K562 (cell line): ENCODE measurements at regions not wholly inside any gene's neighbourhood (a gene's known extent, or its start where the extent isn't known, plus 50 kb on each side); places are given as distances from the start of the nearest gene placed in this dataset.

Experiments used
- ATAC-seq: fragments of 200-7000 bp; cut with Tn5 transposase; 3 replicates; pipeline ENCODE4 v1.9.1; 2020; ENCODE audit warnings: moderate library complexity
- BruUV-seq: library from RNA; stranded (reverse); fragments of 400-500 nt; replicated peaks from 2 replicates; lab custom pipeline; 2021; lab: Mats Ljungman, UMichigan
- CTCF ChIA-PET: fragments of 300-600 bp; formaldehyde crosslinking; extraction: SDS; loops from one replicate; lab custom pipeline; 2021; ENCODE audit warnings: low intra/inter-chr PET ratio; lab: Yijun Ruan, JAX
- POLR2A ChIA-PET: fragments of 300-600, 350-650 bp; sonication (Branson Sonifier 250); formaldehyde crosslinking; extraction: SDS; loops from one replicate; lab custom pipeline; 2021; ENCODE audit warnings: antibody characterized with exemption, inconsistent platforms; lab: Yijun Ruan, JAX
- DNase-seq, 4 experiments: peaks; one replicate each; pipeline versions ENCODE4 v3.0.0 to v3.0.0-alpha.2; 2011 to 2018; ENCODE audit warnings: low spot score in 3 of 4, mixed read lengths in 3 of 4; ENCODE audit errors: extremely low read depth in 1 of 4
- FAIRE-seq: peaks from 2 replicates; lab custom pipeline; 2011; peaks lifted over from hg19 to GRCh38; lab: Jason Lieb, UNC
- H2AFZ ChIP-seq: 2 replicates; pipeline ENCODE4 v1.6.0; 2011; ENCODE audit warnings: low read depth, low read length, control low read depth, inconsistent platforms
- H3K27ac ChIP-seq: fragments of 200-600 bp; 3 replicates; pipeline ENCODE4 v1.8.0; 2011; ENCODE audit warnings: low read depth, mild to moderate bottlenecking, control low read depth, inconsistent platforms, low read length, moderate library complexity, mixed read lengths; ENCODE audit errors: extremely low read depth
- H3K27me3 ChIP-seq, 2 experiments: fragments of 300-600 bp in 1 of 2; 2 replicates in 1 of 2; 3 replicates in 1 of 2; pipeline versions ENCODE4 v1.6.0 to v1.8.0; 2011; ENCODE audit warnings: inconsistent platforms in 2 of 2, low read length in 2 of 2, mild to moderate bottlenecking in 1 of 2, mixed read lengths in 1 of 2, moderate library complexity in 1 of 2; ENCODE audit not compliant: control insufficient read depth in 2 of 2, insufficient read depth in 2 of 2
- H3K36me3 ChIP-seq: fragments of 300-600 bp; 3 replicates; pipeline ENCODE4 v1.8.0; 2011; ENCODE audit warnings: mild to moderate bottlenecking, low read length, inconsistent platforms; ENCODE audit not compliant: control insufficient read depth, insufficient read depth
- H3K4me1 ChIP-seq, 2 experiments: fragments of 200-600 bp in 1 of 2; replicated peaks in 1 of 2; 2 replicates in 1 of 2; 3 replicates in 1 of 2; pipeline versions ENCODE4 v1.5.1 to v1.8.0; 2011; ENCODE audit warnings: inconsistent platforms in 2 of 2, low read length in 2 of 2, mild to moderate bottlenecking in 1 of 2, mixed read lengths in 1 of 2, moderate library complexity in 1 of 2; ENCODE audit not compliant: control insufficient read depth in 2 of 2, insufficient read depth in 2 of 2
- H3K4me2 ChIP-seq: 2 replicates; pipeline ENCODE4 v1.6.1; 2011; ENCODE audit warnings: low read length, control low read depth, inconsistent platforms, mixed read lengths; ENCODE audit not compliant: insufficient read depth
- H3K4me3 ChIP-seq: fragments of 200-600 bp; sonication (generic), shearing (Covaris generic); 2 replicates; pipeline ENCODE4 v1.5.1; 2016; ENCODE audit warnings: control low read depth, inconsistent platforms
- H3K79me2 ChIP-seq: fragments of 200-600 bp; 3 replicates; pipeline ENCODE4 v1.8.0; 2011; ENCODE audit warnings: low read length, inconsistent platforms; ENCODE audit not compliant: control insufficient read depth, insufficient read depth
- H3K9ac ChIP-seq, 2 experiments: 2 replicates each; pipeline versions ENCODE4 v1.6.0 to v1.6.1; 2011; ENCODE audit warnings: low read depth in 2 of 2, low read length in 2 of 2, control low read depth in 1 of 2, inconsistent platforms in 1 of 2, mild to moderate bottlenecking in 1 of 2, mixed read lengths in 1 of 2; ENCODE audit not compliant: insufficient read depth in 1 of 2
- H3K9me1 ChIP-seq: one replicate; pipeline ENCODE4 v1.6.0; 2011; ENCODE audit warnings: inconsistent platforms, mild to moderate bottlenecking, low read length, moderate library complexity; ENCODE audit not compliant: control insufficient read depth, insufficient read depth
- H3K9me3 ChIP-seq: replicated peaks from 2 replicates; pipeline ENCODE4 v1.5.1; 2011; ENCODE audit warnings: low read depth, low read length, inconsistent platforms; ENCODE audit not compliant: control insufficient read depth, insufficient read depth
- H4K20me1 ChIP-seq: replicated peaks from 2 replicates; pipeline ENCODE4 v1.6.1; 2011; ENCODE audit warnings: low read length, inconsistent platforms, mixed read lengths; ENCODE audit not compliant: control insufficient read depth, insufficient read depth
- ASH1L ChIP-seq: fragments of 450-650 bp; IDR thresholded peaks from 2 replicates; pipeline ENCODE4 v1.6.1; 2018; ENCODE audit warnings: borderline replicate concordance, mild to moderate bottlenecking, low read depth; ENCODE audit not compliant: partially characterized antibody
- CLOCK ChIP-seq: fragments of 250-450 bp; sonication (Bioruptor Pico); IDR thresholded peaks from 2 replicates; pipeline ENCODE4 v1.4.0; 2020; ENCODE audit warnings: mild to moderate bottlenecking, moderate library complexity, borderline replicate concordance
- GABPA ChIP-seq: fragments of 200-800 bp; sonication (Bioruptor generic); conservative IDR thresholded peaks from 2 replicates; pipeline ENCODE4 v1.6.1; 2016; ENCODE audit warnings: low read depth, missing genetic modification characterization, missing compliant biosample characterization
- MTA1 ChIP-seq: fragments of 450-650 bp; IDR thresholded peaks from 2 replicates; pipeline ENCODE4 v1.6.1; 2017; ENCODE audit warnings: borderline replicate concordance
- PURB ChIP-seq: sonication (generic); formaldehyde crosslinking; IDR thresholded peaks from 2 replicates; pipeline ENCODE4 v1.9.0; 2021; ENCODE audit warnings: low read depth, mild to moderate bottlenecking, missing genetic modification reagents
- REST ChIP-seq, 2 experiments: fragments of 450-650 bp; formaldehyde crosslinking in 1 of 2; IDR thresholded peaks; 2 replicates each; pipeline versions ENCODE4 v1.4.0 to v1.6.1; 2014 to 2020; ENCODE audit warnings: mild to moderate bottlenecking in 2 of 2, borderline replicate concordance in 1 of 2, low read depth in 1 of 2
- SOX6 ChIP-seq: fragments of 450-650 bp; IDR thresholded peaks from 2 replicates; pipeline ENCODE4 v1.6.1; 2014; ENCODE audit warnings: mild to moderate bottlenecking
- ZBTB26 ChIP-seq: fragments of 450-650 bp; formaldehyde crosslinking; IDR thresholded peaks from 2 replicates; pipeline ENCODE4 v1.4.0; 2022; ENCODE audit warnings: missing genetic modification characterization
- ZNF212 ChIP-seq: fragments of 450-650 bp; formaldehyde crosslinking; IDR thresholded peaks from 2 replicates; pipeline ENCODE4 v1.4.0; 2020; ENCODE audit warnings: mild to moderate bottlenecking
- WGBS: fragments of 100-300 bp; shearing (Covaris generic); methylation state at CpG from one replicate; pipeline ENCODE4 v1.1.6; 2016; ENCODE audit warnings: low coverage, mixed read lengths; ENCODE audit not compliant: insufficient coverage; ENCODE audit errors: missing lambda C conversion rate; 5-methylcytosine and 5-hydroxymethylcytosine counted together
- in situ Hi-C: fragments of 300-500 bp; cut with MboI; formaldehyde crosslinking; loops from 4 replicates; pipeline ENCODE4 v1.15.0; 2018; ENCODE audit warnings: inconsistent platforms, mixed read lengths
- intact Hi-C: fragments of 100-400 bp; cut with micrococcal nuclease; formaldehyde crosslinking; loops from 2 replicates; pipeline ENCODE4 v1.14.2; 2022

- Histone ChIP-seq H4K20me1 (no peaks in the 10 kb centered on the region), H3K27me3 (no peaks in the 10 kb centered on the region), H3K4me3 (no peak overlapping the region), H3K9me1 (no peaks in the 10 kb centered on the region), H3K9me3 (no peaks in the 10 kb centered on the region), H3K36me3 (no peaks in the 10 kb centered on the region), H3K4me1 (no peaks in the 10 kb centered on the region), H2AFZ (no peak overlapping the region), H3K9ac (no peak overlapping the region), H3K79me2 (no peaks in the 10 kb centered on the region), H3K4me2 (no peak overlapping the region), H3K27ac (no peak overlapping the region)
- DNase-seq (no peak), ATAC-seq (no peak), FAIRE-seq (no peak)
- CTCF ChIA-PET, result no interaction called here
- intact Hi-C loops, result no loop called here
- no TSS peak for BruUV-seq
- POLR2A ChIA-PET, result no interaction called here
- in situ Hi-C loops, result no loop called here
- 1% methylated on average over 7 of the region's 7 CpGs for WGBS
- no peak for TF ChIP-seq PURB (CRISPR knock-in tag)
- TF ChIP-seq ZBTB26 (CRISPR knock-in tag), result no peak
- no peak for TF ChIP-seq MTA1
- no peak for TF ChIP-seq GABPA (tag)
- TF ChIP-seq REST (IDR thresholded peaks at IDR 0.05; ENCODE audit: borderline replicate concordance), result no peak
- TF ChIP-seq REST (CRISPR knock-in tag; IDR thresholded peaks at IDR 0.05; ENCODE audit: low read depth), result no peak
- TF ChIP-seq CLOCK, result no peak
- TF ChIP-seq SOX6, result no peak
- no peak for TF ChIP-seq ZNF212 (CRISPR knock-in tag)
- no peak for TF ChIP-seq ASH1L
These were observed 56.8 kb upstream of the ETAA1 start for GRCh38 chr2:67340133-67341011.
